ENCODE measurements at regions not wholly inside any gene's neighbourhood (a gene's known extent, or its start where the extent isn't known, plus 50 kb on each side); places are given as distances from the start of the nearest gene placed in this dataset.

DNA sequence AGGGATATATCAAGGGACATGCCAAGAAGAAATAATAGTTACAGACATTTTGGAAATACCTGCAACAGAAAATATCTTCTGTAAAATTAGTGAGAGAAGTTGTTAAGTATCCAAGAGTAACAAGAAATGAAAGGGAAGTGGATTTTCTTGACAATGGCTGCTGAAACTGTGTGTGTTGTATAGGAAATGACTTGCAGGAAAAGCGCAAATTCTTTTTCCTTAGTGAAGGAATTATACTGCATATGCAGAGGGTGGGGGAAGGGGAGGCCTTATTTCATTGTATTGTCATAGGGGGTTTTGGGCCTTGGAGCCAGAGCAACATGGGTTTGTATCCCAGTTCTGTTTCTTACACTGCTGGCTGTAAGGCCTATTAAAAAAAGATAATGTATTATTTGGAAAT is 84.4 kb upstream of the DDHD1 start:
- TF ChIP-seq, protein P1, sequence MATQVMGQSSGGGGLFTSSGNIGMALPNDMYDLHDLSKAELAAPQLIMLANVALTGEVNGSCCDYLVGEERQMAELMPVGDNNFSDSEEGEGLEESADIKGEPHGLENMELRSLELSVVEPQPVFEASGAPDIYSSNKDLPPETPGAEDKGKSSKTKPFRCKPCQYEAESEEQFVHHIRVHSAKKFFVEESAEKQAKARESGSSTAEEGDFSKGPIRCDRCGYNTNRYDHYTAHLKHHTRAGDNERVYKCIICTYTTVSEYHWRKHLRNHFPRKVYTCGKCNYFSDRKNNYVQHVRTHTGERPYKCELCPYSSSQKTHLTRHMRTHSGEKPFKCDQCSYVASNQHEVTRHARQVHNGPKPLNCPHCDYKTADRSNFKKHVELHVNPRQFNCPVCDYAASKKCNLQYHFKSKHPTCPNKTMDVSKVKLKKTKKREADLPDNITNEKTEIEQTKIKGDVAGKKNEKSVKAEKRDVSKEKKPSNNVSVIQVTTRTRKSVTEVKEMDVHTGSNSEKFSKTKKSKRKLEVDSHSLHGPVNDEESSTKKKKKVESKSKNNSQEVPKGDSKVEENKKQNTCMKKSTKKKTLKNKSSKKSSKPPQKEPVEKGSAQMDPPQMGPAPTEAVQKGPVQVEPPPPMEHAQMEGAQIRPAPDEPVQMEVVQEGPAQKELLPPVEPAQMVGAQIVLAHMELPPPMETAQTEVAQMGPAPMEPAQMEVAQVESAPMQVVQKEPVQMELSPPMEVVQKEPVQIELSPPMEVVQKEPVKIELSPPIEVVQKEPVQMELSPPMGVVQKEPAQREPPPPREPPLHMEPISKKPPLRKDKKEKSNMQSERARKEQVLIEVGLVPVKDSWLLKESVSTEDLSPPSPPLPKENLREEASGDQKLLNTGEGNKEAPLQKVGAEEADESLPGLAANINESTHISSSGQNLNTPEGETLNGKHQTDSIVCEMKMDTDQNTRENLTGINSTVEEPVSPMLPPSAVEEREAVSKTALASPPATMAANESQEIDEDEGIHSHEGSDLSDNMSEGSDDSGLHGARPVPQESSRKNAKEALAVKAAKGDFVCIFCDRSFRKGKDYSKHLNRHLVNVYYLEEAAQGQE (IDR thresholded peaks at IDR 0.05), result no peak
- TF ChIP-seq HOXB5 (CRISPR knock-in tag; IDR thresholded peaks at IDR 0.05), result no peak
- TF ChIP-seq, protein P2, sequence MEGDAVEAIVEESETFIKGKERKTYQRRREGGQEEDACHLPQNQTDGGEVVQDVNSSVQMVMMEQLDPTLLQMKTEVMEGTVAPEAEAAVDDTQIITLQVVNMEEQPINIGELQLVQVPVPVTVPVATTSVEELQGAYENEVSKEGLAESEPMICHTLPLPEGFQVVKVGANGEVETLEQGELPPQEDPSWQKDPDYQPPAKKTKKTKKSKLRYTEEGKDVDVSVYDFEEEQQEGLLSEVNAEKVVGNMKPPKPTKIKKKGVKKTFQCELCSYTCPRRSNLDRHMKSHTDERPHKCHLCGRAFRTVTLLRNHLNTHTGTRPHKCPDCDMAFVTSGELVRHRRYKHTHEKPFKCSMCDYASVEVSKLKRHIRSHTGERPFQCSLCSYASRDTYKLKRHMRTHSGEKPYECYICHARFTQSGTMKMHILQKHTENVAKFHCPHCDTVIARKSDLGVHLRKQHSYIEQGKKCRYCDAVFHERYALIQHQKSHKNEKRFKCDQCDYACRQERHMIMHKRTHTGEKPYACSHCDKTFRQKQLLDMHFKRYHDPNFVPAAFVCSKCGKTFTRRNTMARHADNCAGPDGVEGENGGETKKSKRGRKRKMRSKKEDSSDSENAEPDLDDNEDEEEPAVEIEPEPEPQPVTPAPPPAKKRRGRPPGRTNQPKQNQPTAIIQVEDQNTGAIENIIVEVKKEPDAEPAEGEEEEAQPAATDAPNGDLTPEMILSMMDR (IDR thresholded peaks at IDR 0.05), result no peak
- TF ChIP-seq ESRRA (IDR thresholded peaks at IDR 0.05; ENCODE audit: borderline replicate concordance, low read length), result no peak
- TF ChIP-seq RAD21 (conservative IDR thresholded peaks at IDR 0.05 in 1 of 2, IDR thresholded peaks at IDR 0.05 in 1 of 2), result no peak
- no peak for TF ChIP-seq POLR2A (IDR thresholded peaks at IDR 0.05; ENCODE audit: low read length)

All from A549 (cell line).